Activated naive CD4-positive, alpha-beta T cell treated with anti-CD3 and anti-CD28 coated beads, Interleukin-2, amount 50 U/mL, for 16 hours (primary cell): ENCODE measurements at regions not wholly inside any gene's neighbourhood (a gene's known extent, or its start where the extent isn't known, plus 50 kb on each side); places are given as distances from the start of the nearest gene placed in this dataset.

Experiments
- DNase-seq: peaks from one replicate; pipeline ENCODE4 v3.0.0-alpha.2; 2020

DNA sequence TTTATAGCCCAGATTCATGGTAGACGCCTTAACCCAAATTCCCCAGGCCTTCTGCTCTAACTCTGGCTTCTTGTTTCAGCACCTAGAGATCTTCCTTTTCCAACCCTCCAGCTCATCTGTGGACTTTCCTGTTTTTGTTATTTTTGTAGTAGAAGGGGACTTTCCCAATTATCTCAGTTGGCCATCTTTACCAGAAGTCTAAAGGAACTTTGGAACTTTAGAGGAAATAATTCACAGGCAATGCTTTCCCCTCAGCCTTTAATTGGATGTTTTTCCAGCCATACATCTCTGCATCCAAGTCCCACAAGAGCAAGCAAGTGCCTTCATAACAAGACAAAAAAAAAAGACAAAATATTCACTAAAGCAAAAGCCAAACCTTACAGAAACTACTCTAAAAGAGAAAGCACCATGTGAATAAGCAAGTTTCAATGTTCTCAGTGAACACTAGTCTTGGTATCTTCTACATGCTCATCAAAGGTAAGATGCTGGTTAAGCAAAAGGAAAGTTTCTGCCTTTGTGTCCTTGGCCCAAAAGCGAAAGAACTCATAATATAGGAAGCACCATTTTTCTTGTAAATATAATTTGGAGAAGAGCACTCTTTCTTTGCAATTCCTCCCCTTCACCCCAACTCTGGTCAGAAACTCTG, 377.3 kb downstream of the SETD4 start:
- DNase-seq: no peak

GRCh38 chr21:35681946-35682345, 378.4 kb downstream of the SETD4 start:
- DNase-seq: no peak

DNA sequence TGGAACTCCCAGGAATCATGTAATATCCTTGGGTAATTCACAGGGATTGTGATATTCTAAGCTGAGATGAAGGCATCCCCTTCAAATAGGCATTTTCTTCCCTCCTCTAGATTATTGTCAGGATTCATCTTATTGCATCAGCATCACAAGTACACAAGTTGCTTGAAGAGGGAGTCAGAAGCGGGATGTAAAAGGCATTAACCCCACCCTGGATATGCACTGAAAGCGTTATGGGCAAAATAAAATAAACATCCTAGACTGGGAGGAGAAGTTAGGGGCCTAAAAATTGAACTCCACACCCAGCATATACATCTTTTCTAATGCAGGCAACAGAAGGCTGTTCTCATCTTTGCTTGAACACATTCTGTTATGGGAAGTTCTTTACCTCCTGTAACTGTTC, 381.2 kb downstream of the SETD4 start:
- no peak for DNase-seq

DNA sequence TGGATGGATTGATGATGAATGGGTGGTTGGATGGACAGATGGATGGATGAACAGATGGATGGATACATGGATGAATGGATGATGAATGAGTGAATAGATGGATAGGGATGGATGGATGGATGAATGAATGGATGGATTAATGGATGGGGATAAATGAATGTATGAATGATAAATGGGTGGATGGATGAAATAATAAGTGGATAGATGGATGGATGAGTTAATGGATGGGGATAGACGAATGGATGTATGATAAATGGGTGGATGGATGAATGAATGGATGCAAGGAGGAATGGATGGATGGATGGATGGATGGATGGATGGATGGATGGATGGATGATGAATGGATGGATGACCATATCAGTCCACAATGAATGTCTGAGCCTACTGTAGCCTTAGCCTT, 381.9 kb downstream of the SETD4 start:
- no peak for DNase-seq

DNA sequence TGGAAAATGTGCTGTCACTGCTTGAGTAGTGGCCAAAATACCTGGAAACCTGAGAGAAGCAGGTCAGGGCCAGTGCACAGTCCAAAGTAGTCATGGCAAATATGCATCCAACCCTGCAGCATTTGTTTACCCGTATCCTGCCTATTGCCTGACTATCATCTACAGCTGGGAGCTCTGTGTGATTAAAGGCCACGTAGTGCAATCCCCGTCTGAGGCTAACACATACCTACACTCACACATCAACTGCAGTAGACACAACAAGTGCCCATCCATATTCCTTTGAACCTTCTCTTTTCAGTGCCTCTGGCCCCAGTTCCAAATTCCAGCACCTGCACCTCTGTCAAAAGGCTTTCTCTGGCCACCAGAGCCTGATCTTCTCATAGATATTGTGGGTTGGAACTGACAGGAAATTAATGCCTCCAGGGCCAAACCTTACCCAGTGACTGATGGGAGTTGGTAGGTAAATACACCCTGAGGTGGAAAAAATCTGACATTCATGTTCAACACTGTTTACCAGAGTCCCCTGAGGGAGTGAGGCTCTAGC, 383.0 kb downstream of the SETD4 start:
- no peak for DNase-seq

GRCh38 chr21:35674895-35675470, 385.3 kb downstream of the SETD4 start:
- no peak for DNase-seq

- DNase-seq: no peak
Measured at GRCh38 chr21:35674091-35674671, 386.1 kb downstream of the SETD4 start.

DNA sequence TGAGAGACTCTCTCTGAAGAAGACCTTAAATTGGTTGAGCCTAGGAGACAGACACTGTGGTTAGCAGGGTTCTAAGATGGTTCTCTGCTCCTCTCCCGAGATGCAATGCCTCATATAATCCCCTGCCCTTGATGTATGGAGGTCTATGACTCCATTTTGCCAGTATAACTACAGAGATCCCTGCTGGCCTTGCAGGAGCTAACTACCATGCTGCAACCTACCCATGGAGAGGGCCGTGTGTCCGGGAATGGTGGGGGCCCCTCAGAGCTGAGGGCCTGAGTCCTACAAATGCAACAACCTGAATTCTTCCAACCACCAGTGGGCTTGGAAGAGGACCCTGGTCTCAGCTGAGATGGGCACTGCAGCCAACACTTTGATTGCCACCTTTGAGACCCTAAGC, 388.0 kb downstream of the SETD4 start:
- no peak for DNase-seq

DNA sequence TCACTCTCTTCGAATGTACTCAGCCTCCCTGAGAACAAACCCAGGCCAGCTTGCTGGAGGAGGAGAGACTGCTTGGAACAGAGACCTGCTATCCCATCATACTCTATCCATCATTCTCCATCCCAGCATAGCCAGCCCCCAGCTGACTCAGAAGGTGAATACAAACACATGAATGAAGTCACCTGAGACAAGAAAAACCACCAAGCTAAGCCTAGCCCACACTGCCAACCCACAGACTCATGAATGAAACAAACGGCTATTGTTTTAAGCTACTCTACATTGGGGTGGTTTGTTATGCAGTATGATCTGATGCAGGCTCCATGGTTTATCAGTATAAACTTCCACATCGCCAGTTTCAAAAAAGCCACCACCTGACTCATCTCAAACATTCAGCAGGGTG, 395.6 kb downstream of the SETD4 start:
- DNase-seq: no peak

- DNase-seq: no peak
Measured at GRCh38 chr21:35663856-35664606, 396.3 kb downstream of the SETD4 start.

GRCh38 chr21:35658242-35658641, 402.1 kb downstream of the SETD4 start:
- DNase-seq: no peak

DNA sequence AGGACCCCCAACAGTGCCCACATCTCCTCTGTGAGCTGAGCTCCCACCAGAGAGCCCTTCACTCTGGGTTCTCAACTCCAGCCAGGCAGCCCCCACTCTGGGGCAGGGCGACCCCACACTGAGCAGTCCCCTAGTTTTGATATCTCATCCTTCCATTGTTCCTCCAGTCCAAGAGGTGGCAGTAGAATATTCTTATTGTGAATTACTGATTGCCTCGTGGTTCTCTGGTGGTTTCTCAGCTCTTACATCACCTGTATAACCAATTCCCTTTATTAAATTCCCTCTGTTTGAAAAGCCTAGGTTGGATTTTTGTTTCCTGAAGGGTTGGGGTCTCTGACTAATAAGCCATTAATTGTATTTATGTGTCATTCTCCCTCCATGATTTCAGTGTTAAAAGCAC, 407.5 kb downstream of the SETD4 start:
- no peak for DNase-seq

GRCh38 chr21:35652196-35652595, 408.1 kb downstream of the SETD4 start:
- no peak for DNase-seq

DNA sequence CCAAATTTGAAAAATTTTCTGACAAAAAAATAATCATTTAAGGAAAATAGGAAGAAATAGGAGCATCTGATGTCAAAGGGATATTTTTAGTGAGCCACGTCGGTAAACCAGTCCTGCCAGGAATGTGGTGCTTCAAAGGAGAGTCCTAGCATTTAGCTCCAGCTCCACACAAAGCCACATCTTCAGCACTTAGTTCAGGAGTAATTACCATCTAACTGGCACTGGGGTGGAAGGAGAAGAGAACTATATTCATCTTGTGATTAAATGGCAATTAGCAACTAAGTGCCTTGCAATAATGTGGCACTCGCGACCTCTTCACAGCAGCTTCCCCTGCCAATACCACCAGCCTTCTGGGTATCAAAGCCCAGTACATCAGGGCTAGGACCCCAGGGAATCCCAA, 409.1 kb downstream of the SETD4 start:
- DNase-seq: no peak

DNA sequence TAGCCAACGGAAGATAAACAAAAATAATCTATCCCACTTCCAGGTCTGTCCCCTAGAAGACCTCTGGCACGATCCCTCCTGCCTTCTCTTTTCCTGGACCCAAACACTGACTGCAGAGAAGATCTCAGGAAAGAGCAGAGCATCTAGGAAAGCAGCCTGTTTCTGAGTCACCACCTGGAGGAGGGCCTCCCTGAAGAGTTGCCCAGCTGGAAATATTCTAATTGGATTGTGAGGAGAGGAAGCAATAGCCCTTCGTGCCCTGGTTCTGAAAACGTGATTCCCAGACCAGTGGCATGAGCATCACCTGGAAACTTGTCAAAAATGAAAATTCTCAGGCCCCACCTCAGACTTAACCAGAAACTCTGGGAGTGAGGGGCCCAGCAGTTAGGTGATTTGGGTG, 411.1 kb downstream of the SETD4 start:
- DNase-seq: no peak

GRCh38 chr21:35648512-35648911, 411.8 kb downstream of the SETD4 start:
- no peak for DNase-seq

DNA sequence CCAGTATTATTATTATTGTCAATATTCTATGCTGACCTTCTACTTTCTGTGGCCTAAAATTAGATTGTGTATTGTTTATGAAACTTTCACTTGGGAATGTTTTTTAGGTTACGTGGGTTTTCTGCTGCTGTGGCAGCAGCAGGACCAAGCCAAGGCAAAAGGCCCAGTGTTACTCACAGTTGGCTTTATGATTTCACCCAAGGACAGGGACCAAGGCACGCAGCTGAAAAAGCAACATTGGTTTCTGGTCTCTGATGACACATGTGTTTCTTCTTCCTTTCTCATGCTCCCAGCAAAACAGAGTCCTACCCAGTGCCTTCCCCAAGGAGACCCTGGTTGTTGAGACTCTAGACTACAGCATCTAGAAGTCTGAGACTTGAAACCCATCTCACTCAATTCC, 413.7 kb downstream of the SETD4 start:
- no peak for DNase-seq

DNA sequence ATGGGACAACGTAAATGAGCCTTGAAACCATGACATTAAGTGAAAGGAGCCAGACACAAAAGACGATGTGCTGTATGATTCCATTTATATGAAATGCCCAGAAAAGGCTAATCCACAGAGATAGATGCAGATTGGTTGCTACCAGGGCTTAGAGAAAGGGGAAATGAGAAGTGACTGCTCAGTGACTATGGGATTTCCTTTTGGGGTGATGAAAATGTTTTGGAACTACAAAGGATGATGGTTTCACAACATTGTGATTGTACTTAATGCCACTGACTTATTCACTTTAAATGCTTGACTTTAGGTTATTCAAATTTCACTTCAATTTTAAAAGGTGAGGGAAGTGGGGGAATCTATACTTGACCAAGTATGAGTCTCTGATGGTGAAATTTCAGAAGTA, 414.3 kb downstream of the SETD4 start:
- DNase-seq: no peak

- DNase-seq: no peak
Measured at GRCh38 chr21:35644523-35644922, 415.8 kb downstream of the SETD4 start.

DNA sequence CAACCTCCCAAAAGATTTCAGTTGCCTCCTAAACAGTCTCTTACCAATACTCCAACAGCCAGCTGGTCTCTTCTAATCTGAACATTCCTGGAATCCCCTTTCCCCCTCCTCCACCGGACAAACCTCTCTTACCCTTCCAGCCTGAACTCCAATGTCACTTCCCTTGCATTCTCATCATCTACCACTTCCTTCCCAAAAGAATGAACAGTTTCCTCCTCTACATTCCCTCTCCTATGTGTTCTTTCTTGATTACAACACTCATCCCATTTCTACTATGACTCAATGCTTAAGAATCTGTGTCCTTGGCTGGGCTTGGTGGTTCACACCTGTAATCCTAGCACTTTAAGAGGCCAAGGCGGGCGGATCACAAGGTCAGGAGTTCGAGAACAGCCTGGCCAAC, 417.1 kb downstream of the SETD4 start:
- no peak for DNase-seq

- DNase-seq: no peak
Measured at GRCh38 chr21:35641271-35642016, 418.9 kb downstream of the SETD4 start.

DNA sequence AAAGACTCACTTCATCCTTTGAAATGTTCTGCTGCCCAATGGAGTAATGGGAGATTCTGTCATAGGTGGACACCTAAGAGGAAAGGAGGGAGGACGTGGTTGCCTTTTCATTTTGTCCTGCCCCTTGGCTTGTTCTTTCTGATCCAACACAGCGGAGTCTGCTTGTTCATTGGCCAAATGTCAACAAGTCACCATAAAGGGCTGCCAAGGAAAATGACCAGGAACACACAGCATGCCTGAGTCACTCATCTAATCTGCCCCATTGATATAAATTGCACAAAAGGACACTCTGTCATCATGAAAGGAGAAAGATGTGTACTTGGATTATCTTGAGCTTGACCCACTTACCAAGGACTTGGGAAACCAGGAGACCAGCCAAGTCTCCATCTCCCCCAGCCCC, 422.9 kb downstream of the SETD4 start:
- DNase-seq: no peak

DNA sequence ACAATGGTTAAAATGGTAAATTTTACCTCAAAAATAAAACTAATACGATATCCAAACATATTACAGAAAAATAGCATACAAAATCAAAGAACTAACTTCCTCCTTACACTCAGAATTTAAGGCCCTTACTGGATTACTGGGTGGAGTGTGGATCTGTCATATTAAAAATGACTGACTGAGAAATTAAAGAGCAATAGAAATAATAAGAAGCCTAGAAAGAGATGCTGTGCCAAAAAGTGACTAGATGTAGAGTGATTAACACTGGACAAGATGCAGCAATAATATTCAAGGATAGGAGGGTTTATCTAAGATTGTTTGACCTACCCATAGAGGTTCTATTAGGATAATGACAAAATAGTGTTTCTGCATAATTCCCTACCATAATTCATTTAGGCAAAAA, 424.3 kb downstream of the SETD4 start:
- no peak for DNase-seq
